OCI-LY3 (cell line): ENCODE measurements at regions not wholly inside any gene's neighbourhood (a gene's known extent, or its start where the extent isn't known, plus 50 kb on each side); places are given as distances from the start of the nearest gene placed in this dataset.

Experiments
- H2AFZ ChIP-seq: fragments of 200-600, 300-600 bp; shearing (Covaris generic); 2 replicates; pipeline ENCODE4 v1.6.0; 2014; ENCODE audit warnings: antibody characterized with exemption, low read depth, low read length
- H3K27ac ChIP-seq: fragments of 200-600, 300-600 bp; sonication (generic); 2 replicates; pipeline ENCODE4 v1.5.1; 2014; ENCODE audit warnings: mild to moderate bottlenecking, low read length, moderate library complexity, mixed read lengths
- H3K27me3 ChIP-seq: fragments of 200-600, 300-600 bp; sonication (generic); 2 replicates; pipeline ENCODE4 v1.6.1; 2014; ENCODE audit warnings: low read depth, low read length, mixed read lengths
- H3K36me3 ChIP-seq: fragments of 200-600, 300-600 bp; sonication (generic); replicated peaks from 2 replicates; pipeline ENCODE3; 2014; ENCODE audit warnings: low read depth, low read length, mixed read lengths
- H3K4me1 ChIP-seq: fragments of 300-600, 200-600 bp; sonication (generic); 2 replicates; pipeline ENCODE4 v1.6.1; 2014; ENCODE audit warnings: low read length, mixed read lengths
- H3K4me2 ChIP-seq: fragments of 200-600, 300-600 bp; sonication (generic); 2 replicates; pipeline ENCODE4 v1.6.1; 2014; ENCODE audit warnings: low read length, mixed read lengths
- H3K4me3 ChIP-seq: fragments of 300-600, 200-600 bp; sonication (generic); 2 replicates; pipeline ENCODE4 v1.5.1; 2014; ENCODE audit warnings: antibody characterized with exemption, mild to moderate bottlenecking, low read length, moderate library complexity
- H3K79me2 ChIP-seq: fragments of 300-600, 200-600 bp; shearing (Covaris generic); 2 replicates; pipeline ENCODE4 v1.6.1; 2014; ENCODE audit warnings: mild to moderate bottlenecking, low read length, mixed read lengths
- H3K9ac ChIP-seq: fragments of 300-600, 200-600 bp; shearing (Covaris generic); 2 replicates; pipeline ENCODE4 v1.6.0; 2014; ENCODE audit warnings: mild to moderate bottlenecking, low read length, moderate library complexity
- H3K9me3 ChIP-seq: fragments of 200-600, 300-600 bp; shearing (Covaris generic); 2 replicates; pipeline ENCODE4 v1.6.1; 2014; ENCODE audit warnings: low read length, mixed read lengths; ENCODE audit not compliant: insufficient read depth
- H4K20me1 ChIP-seq: fragments of 200-600, 300-600 bp; sonication (generic); 2 replicates; pipeline ENCODE4 v1.6.1; 2016; ENCODE audit warnings: low read length, mixed read lengths; ENCODE audit not compliant: insufficient read depth
- EZH2phosphoT487 ChIP-seq: fragments of 200-600 bp; shearing (Covaris generic); IDR thresholded peaks from 2 replicates; pipeline ENCODE4 v1.6.1; 2018; ENCODE audit warnings: antibody characterized with exemption, mixed run types, low read depth
- TF ChIP-seq, protein P1 (sequence below): fragments of 200-600, 300-600 bp; sonication (generic); IDR thresholded peaks from 2 replicates; pipeline ENCODE4 v1.5.1; 2014; ENCODE audit warnings: antibody characterized with exemption, low read length, low read depth

DNA sequence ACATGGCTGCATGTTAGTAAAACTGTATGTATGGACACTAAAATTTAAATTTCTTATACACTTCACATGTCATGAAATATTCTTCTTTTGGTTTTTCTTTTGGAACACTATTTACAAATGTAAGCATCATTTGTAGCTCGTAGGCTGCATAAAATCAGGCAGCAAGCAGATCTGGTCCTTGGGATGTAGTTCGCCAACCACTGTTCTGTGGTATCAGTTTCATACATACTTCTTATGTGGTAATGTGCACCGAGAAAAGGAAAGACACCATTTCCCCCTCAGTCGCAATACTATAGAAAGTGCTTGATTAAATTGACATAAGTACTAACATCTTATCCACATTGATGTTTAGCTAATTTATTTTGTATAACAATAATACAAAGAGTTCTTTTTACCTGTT lies 274.4 kb upstream of the VCX start:
- Histone ChIP-seq H3K79me2 (no peaks in the 10 kb centered on the region), H4K20me1 (no peaks in the 10 kb centered on the region), H2AFZ (no peak overlapping the region), H3K27ac (no peak overlapping the region), H3K9ac (no peak overlapping the region), H3K9me3 (no peaks in the 10 kb centered on the region), H3K4me3 (no peak overlapping the region), H3K27me3 (no peaks in the 10 kb centered on the region), H3K36me3 (no peaks in the 10 kb centered on the region), H3K4me2 (no peak overlapping the region), H3K4me1 (no peaks in the 10 kb centered on the region)
- TF ChIP-seq, protein P1, sequence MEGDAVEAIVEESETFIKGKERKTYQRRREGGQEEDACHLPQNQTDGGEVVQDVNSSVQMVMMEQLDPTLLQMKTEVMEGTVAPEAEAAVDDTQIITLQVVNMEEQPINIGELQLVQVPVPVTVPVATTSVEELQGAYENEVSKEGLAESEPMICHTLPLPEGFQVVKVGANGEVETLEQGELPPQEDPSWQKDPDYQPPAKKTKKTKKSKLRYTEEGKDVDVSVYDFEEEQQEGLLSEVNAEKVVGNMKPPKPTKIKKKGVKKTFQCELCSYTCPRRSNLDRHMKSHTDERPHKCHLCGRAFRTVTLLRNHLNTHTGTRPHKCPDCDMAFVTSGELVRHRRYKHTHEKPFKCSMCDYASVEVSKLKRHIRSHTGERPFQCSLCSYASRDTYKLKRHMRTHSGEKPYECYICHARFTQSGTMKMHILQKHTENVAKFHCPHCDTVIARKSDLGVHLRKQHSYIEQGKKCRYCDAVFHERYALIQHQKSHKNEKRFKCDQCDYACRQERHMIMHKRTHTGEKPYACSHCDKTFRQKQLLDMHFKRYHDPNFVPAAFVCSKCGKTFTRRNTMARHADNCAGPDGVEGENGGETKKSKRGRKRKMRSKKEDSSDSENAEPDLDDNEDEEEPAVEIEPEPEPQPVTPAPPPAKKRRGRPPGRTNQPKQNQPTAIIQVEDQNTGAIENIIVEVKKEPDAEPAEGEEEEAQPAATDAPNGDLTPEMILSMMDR = no peak
- TF ChIP-seq EZH2phosphoT487 = no peak

DNA sequence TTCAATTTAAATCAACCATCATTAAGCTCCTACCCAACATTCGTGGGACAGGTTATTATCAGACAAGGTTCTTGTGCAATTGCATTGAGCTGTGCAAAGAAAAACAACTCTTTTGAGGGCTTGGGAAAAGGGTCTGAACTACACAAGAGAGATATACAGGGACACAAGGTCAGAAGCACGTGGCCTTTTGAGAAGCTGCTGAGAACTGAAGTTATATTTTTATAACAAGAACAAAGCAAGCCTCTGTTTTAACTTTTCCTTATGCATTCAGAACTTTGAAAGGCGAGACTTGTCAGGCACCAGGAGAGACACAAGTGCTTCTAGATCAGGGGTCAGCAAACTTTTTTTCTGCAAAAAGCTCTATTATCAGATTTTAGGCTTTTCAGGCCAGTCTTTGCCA lies 274.8 kb upstream of the VCX start:
- no peak overlapping the region for H3K27ac ChIP-seq
- no peaks in the 10 kb centered on the region for H3K4me1 ChIP-seq
- H3K79me2 ChIP-seq = no peaks in the 10 kb centered on the region
- TF ChIP-seq, protein P1 = no peak
- TF ChIP-seq EZH2phosphoT487 = no peak
- H3K4me3 ChIP-seq = no peak overlapping the region
- H4K20me1 ChIP-seq = no peaks in the 10 kb centered on the region
- H3K9me3 ChIP-seq = no peaks in the 10 kb centered on the region
- no peaks in the 10 kb centered on the region for H3K36me3 ChIP-seq
- H2AFZ ChIP-seq = no peak overlapping the region
- H3K9ac ChIP-seq = no peak overlapping the region
- H3K4me2 ChIP-seq = no peak overlapping the region
- H3K27me3 ChIP-seq = no peaks in the 10 kb centered on the region

DNA sequence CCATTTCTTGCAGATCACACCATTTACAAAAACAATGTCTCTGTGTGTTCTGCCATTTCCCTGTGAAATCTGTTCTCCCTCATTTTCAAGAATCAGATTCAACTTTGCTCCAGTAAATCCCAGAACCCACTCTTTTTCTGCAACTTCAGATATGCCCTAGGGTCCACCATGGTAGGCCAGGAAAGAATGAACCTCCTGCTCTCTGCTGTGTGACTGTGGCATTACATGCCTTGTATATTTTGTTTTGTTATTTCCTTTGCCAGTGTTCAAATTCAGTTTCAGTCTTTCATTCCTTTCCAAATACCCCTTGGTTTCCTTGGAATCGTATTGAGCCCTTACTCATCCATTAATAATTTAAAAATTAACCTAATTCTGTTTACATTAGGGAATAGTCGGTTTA lies 290.2 kb upstream of the VCX start:
- Histone ChIP-seq H4K20me1 (no peaks in the 10 kb centered on the region), H3K4me2 (no peak overlapping the region), H3K9me3 (no peaks in the 10 kb centered on the region), H3K27me3 (no peaks in the 10 kb centered on the region), H3K9ac (no peak overlapping the region), H3K36me3 (no peaks in the 10 kb centered on the region), H2AFZ (no peak overlapping the region), H3K4me3 (no peak overlapping the region), H3K79me2 (no peaks in the 10 kb centered on the region), H3K4me1 (no peaks in the 10 kb centered on the region), H3K27ac (no peak overlapping the region)
- TF ChIP-seq, protein P1 = no peak
- no peak for TF ChIP-seq EZH2phosphoT487

DNA sequence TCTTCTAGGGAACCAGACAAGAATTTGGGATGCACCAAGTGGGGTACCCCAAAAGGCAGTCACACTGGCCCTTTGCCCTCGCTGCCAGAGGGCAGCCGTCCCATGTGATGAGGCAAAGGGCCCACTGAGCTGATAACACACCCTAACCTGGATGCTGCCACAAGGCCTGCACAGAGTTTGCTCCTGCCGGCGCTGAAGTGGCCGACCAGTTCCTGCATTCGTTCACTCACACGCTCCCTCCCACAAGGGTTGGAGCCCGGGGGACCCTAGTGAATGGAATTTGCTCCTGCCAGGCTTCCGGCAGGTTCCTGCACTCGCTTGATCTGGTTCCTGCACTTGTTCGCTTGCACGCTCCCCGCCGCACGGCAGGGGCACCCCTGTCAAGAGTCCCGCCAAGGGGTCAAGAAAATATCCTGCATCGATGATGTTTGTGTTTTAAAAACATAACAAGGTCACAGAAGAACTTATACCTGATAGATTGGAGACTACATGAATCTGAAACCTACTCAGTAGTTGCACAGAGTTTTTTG lies 296.4 kb upstream of the VCX start:
- Histone ChIP-seq H3K36me3 (no peaks in the 10 kb centered on the region), H3K9ac (no peak overlapping the region), H2AFZ (no peak overlapping the region), H4K20me1 (no peaks in the 10 kb centered on the region), H3K4me2 (no peak overlapping the region), H3K27me3 (no peaks in the 10 kb centered on the region), H3K4me1 (no peaks in the 10 kb centered on the region), H3K79me2 (no peaks in the 10 kb centered on the region), H3K4me3 (no peak overlapping the region), H3K27ac (no peak overlapping the region), H3K9me3 (no peaks in the 10 kb centered on the region)
- TF ChIP-seq, protein P1 = no peak
- no peak for TF ChIP-seq EZH2phosphoT487
